ENCODE measurements at regions not wholly inside any gene's neighbourhood (a gene's known extent, or its start where the extent isn't known, plus 50 kb on each side); places are given as distances from the start of the nearest gene placed in this dataset.

DNA sequence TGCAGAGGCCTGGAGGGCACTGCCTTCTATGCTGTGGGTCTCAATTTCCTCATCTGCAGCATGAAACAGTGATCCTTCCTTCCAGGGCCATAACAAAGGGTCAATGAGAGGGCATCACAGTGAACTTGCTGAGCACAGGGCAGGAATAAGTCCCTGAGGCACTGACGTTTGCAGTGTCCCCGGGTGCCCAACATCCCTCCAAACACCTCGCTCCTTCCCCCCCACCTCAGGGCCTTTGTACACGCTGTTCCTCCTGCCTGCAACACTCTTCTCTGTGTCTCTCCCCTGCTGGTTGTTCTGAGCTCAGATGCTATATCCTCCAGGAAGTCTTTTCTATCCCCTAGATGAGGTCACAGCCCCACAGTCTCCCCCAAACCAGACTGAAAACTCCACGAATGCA lies 59.7 kb upstream of the TCF20 start:
- DNase-seq (ENCODE audit: low read depth in 2 of 3, low spot score in 1 of 3) = no peak

DNA sequence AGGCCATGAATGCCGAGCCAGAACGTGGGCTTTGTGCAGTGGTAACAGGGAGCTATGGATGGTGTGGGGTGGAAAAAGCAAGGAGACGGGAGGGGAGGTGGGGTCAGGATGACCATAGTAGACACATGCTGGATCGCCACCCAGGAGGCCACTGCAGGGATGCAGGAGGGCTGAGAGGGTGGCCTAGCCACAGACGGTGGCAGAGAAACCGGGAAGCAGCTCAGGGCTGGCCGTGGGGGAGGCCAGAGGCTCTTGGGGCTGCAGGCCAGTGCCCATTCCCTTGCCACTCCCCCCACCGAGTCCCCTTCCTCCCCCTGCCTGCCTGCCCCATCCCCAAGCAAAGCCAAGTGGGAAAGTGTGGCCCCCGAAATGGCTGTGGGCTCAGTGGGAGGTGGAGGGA lies 59.1 kb upstream of the TCF20 start:
- DNase-seq (ENCODE audit: low read depth in 2 of 3, low spot score in 1 of 3) = no peak

DNA sequence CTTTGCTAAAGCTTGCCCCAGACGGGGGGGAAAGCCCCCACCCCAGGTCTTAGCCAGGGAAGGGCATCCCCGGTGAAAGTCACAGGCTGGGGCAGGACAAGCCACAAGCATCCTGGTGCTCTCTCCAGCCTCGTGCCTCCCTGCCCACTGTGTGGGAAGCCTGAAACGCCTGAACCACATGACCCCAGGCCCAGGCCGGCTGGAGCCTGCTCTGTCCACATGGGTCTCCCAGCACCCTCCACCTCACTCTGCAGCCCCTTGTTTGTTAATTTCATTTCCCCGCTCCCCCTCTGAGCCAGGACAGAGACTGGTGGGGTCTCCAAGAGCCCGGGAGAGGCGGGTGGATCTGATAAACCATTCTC lies 58.3 kb upstream of the TCF20 start:
- DNase-seq (ENCODE audit: low read depth in 2 of 3, low spot score in 1 of 3) = no peak

DNA sequence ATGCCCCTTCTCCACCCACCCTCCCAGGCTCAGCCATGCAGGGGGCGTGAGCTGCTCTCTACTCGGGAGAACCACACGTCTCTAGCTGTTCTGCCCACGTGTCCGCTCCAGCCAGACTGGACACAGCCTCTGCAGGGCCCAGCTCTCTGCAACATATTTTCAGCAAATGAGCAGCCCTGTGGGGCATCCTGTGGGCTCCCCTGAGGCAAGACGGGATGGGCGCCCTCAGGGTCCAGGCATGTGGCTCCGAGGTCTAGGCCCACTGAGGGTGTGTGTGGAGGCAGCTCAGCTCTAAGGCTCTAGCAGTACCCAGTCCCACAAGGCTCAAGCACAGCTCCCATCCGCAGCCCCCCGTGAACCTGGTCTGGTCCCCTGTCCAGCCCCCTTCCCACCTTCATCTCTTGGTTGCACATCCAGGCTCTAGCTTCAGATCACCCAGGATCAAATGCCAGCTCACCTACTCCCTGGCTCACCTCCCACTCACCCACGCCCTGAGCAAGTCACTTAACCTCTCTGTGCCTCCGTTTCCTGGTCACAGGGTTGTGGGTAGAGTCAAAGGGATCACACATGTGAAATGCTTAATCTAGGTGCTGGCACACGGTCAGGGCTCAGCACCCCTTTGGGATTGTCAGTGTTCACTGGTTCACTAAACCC lies 57.8 kb upstream of the TCF20 start:
- peak in 1 of 3 donors; percentile 6 for DNase-seq (ENCODE audit: low read depth in 2 of 3, low spot score in 1 of 3)

DNA sequence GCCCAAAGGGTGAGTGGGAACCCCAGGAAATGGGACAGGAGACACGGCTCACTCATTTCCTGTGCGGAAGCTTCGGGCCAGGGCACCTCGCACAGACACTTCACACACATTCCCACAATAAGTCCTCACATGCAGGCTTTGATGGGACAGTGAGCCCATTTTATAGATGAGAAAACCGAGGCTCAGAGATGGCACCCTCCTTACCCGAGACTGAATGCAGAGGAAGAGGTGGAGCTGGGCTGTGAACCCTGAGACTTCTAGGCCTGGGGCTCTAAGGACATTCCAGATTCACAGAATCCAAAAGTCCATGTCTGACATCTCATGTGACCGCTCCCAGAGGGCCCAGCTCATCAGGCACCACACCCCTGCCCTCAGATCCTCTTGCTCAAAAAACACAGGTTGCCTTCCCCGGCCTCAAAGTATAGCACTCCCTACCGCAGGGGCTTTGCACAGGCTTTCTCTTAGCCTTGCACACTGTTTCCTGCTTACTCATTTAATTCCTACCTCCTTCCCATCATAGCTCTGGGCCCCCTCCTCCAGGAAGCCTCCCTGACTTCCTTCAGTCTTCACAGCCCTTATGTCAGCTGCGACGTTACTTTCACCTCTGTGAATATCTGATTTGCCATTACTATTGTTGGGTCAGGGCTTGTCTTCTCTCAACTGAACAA lies 57.1 kb upstream of the TCF20 start:
- no peak for DNase-seq (ENCODE audit: low read depth in 2 of 3, low spot score in 1 of 3)

DNA sequence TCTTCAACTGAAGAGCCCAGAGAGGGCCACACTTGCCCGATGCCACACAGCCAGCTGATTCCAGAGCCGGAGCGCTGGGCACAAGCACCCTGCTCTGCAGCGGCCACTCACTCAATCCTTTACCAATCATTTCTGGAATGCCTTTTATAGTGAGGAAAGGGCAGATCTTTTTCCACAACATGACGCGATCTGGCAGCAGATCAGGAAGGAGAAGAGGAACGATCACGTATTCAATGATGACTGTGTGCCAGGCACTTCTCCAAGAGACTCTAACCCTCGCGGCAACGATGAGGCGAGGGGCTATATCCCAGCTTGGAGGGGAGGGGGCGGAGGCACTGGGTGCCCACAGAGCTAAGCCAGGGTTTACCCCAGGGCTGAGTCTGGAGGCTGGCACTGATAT lies 56.3 kb upstream of the TCF20 start:
- DNase-seq (ENCODE audit: low read depth in 2 of 3, low spot score in 1 of 3) = no peak

DNA sequence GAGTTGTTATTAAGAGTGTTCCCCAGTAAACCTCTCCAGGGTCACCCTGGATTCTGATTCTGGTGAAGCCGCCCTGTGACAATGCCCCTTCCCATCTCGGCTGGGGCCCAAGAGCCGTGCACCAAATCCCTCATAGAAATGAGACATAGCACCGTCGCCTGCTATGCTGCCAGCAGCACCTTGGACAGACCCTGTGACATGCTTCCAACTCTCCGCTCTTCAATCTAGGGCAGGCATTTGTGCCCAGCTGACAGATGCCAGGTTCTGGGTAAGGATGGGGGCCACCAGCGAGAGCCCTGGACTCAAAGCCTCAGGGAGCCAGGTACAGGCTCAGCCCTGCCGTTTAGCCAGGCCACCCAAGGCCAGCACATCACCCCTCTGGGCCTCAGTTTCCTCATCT lies 55.8 kb upstream of the TCF20 start:
- no peak for DNase-seq (ENCODE audit: low read depth in 2 of 3, low spot score in 1 of 3)

DNA sequence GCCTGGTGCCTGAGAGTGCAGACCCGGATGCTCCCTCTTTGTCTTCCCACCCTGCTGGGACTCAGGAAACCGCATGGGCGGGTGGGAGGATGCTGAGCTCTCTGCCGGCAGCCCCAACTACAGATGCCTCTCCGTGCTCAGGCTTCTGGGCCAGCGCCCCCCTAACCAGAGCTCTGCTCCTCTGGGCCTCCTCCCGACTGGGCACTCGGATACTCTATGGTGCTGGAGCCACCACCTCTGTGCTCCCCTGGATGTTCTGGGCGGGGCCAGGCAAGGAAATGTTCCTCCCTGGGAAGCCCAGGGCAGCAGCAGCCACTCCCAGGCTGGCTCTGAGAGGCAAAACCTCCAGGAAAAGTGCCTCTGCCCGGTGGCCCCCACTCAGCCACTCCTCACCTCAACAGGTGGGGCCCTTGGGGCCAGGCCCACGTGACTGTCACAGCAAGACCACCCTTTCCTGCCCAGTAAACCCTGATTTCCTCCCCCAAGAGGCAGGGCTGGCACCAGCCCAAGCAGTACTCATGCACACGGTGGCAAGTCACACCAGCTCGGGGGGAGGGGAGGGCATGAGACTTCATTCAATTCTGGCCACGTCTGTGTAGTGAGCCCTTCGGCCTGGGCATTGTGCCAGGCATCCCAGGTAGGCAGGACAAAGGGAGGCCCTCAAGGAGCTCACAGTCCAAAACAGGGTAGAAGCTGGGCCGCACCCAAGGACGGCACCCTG lies 54.7 kb upstream of the TCF20 start:
- DNase-seq (ENCODE audit: low read depth in 2 of 3, low spot score in 1 of 3) = no peak

DNA sequence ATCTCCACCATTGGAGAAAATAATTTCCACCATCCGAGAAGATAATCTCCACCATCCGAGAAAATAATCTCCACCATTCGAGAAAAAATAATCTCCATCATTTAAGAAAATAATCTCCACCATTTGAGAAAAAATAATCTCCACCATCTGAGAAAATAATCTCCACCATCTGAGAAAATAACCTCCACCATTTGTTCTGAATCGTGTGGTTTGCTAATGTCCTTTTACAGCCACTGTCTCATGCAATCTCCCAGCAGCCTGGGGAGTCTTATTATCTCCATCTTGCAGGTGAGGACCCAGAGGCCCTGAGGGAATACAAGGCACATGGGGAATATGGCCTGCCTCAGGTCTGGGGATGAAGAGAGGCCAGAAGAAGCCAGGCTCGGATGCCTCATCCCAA lies 54.1 kb upstream of the TCF20 start:
- DNase-seq (ENCODE audit: low read depth in 2 of 3, low spot score in 1 of 3) = no peak

DNA sequence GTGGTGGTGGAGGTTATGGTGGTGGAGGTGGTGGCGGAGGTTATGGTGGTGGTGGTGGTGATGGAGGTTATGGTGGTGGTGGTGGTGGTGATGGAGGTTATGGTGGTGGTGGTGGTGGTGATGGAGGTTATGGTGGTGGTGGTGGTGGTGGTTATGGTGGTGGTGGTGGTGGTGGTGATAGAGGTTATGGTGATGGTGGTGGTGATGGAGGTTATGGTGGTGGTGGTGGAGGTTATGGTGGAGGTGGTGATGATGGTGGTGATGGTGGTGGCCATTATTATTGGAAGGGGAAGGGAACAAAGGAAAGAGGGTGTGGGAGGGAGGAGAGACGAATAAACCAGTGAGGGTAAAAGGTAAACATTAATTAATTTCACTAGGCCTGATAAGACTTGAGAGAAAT lies 53.5 kb upstream of the TCF20 start:
- DNase-seq (ENCODE audit: low read depth in 2 of 3, low spot score in 1 of 3) = no peak

DNA sequence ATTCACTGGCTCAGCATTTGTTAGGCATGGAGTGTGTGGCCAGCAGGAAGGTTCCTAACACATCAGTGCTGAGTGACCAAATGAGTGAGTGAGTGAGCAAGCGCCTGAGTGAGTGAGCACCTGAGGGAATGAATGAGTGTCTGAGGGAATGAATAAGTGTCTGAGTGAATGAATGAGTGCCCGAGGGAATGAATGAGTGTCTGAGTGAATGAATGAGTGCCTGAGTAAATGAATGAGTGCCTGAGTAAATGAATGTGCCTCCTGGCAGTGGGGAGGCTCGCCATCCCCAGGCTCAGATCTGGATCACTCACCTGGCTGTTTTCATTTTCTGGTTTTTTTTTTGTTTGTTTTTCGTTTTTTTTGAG lies 52.1 kb upstream of the TCF20 start:
- DNase-seq (ENCODE audit: low read depth in 2 of 3, low spot score in 1 of 3) = no peak

DNA sequence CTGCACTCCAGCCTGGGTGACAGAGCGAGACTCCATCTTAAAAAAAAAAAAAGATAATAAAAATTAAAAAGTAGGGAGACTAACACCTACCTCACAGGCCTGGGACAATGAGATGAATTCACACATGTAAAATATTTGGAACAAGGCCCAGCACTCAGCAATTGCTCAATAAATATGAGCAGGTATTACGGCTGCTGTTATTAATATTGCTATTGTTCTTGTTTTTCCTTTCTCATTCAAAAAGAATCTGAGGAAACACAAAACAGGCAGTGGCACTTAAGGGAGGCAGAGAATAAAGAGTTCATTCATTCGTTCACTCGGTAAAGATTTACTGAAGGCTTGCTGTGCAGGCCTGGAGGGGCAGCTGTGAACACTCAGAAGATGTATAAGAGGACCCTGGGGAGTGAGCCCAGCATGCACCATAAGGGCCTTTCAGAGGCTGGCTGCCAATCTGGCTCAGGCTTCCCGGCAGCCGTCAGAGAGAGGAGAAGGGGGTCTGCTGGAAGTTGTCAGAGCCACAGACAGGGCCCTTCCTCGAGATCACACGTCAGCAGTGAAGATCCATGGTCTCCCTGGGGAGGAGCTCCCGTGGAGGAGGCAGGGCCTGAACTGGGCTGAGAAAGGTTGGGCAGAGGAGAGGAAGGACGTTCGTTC lies 51.6 kb upstream of the TCF20 start:
- DNase-seq (ENCODE audit: low read depth in 2 of 3, low spot score in 1 of 3) = no peak

DNA sequence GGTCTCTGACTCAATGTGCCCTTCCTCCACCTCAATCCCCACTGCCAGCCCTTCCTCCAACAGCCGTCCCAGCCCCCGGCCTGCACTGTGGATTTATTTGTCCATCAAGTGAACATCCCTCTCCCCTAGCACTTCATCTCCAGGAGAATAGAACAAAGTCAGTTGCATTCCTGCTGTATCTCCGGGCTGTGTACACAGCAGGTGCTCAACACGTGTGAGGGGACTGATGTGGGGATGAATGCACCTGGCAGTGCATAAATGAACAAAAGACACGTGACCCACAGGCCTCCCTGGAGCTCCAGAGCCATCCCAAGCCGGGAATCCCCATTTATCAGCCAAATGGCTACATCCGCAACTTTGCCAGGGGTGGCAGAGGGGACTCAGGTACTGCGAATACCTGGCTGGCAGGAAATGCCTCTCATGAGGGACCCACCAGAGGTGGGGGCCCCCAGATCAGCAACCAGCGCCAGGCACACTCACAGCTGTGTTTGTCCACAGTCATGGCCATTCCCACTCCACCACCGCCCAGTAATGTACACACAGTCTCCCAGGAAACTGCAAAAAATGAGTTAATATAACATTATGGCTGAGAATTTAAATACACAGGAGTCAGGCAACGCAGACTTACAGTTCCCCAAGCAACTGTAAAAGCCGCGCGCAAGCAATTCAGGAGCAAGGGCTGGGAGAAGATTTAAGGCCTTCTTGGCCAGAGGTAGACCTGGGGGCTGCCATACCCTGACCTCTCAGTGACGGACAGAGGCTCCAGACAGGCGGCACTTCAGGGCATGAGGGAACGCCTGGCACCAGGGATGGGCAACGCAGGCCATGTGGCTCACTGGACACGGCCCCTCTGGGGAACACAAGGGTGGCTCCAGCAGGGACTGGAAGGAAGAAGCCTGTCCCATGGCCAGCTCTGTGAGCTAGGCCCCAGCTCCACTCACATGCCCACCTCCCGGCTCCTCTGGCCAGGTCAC lies 50.3 kb upstream of the TCF20 start:
- DNase-seq (ENCODE audit: low read depth in 2 of 3, low spot score in 1 of 3) = no peak
